ENCODE measurements at regions not wholly inside any gene's neighbourhood (a gene's known extent, or its start where the extent isn't known, plus 50 kb on each side); places are given as distances from the start of the nearest gene placed in this dataset.

DNA sequence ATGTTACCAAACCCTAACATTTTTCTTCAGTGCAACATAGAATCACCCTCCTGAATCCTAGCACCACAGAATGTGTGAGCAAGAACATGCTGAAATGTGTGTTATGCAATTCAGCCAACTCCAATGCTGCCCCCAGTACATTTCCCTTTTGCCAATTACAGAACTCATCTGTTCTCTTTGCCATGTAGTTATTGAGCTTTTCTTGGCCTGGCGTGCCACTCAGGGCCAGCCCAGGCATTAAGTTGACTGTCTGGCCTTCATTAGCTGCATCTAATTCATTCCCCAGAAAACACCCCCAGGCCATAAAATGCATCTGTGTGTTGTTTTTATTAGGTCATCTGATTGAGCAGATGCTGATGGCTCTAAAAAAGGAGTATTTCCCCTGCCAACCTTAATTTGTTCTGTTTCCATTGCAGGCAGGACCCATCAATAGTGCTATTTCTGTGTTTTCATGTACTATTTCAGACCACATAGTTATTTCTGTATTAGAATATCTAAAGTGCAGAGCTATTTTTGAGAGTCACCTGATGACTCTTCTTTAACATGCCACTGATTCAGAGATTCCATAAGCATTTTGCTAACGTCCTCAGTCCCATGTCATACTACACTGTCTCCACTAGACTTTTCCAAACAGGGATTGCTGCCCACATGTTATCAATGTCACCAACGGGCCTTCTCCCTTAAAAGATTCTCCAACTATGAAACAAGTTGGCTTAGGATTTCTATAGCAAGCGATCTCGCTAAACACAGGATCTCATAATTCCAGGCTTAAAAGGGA is 969.7 kb downstream of the CDH11 start:
- Histone ChIP-seq H3K4me3 (replicated peaks; ENCODE audit: insufficient read depth, low read length) (no peak overlapping the region), H3K27ac (replicated peaks) (no peak overlapping the region), H3K27me3 (ENCODE audit: insufficient read depth, poor library complexity, severe bottlenecking) (no peaks in the 10 kb centered on the region)
- TF ChIP-seq GABPA (IDR thresholded peaks at IDR 0.05; ENCODE audit: low read depth) (no peak), POLR2AphosphoS5 (IDR thresholded peaks at IDR 0.05; ENCODE audit: low read depth) (no peak)
- TF ChIP-seq, protein P1, sequence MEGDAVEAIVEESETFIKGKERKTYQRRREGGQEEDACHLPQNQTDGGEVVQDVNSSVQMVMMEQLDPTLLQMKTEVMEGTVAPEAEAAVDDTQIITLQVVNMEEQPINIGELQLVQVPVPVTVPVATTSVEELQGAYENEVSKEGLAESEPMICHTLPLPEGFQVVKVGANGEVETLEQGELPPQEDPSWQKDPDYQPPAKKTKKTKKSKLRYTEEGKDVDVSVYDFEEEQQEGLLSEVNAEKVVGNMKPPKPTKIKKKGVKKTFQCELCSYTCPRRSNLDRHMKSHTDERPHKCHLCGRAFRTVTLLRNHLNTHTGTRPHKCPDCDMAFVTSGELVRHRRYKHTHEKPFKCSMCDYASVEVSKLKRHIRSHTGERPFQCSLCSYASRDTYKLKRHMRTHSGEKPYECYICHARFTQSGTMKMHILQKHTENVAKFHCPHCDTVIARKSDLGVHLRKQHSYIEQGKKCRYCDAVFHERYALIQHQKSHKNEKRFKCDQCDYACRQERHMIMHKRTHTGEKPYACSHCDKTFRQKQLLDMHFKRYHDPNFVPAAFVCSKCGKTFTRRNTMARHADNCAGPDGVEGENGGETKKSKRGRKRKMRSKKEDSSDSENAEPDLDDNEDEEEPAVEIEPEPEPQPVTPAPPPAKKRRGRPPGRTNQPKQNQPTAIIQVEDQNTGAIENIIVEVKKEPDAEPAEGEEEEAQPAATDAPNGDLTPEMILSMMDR (IDR thresholded peaks at IDR 0.05; ENCODE audit: insufficient read depth, low read length) = no peak
- no peak for DNase-seq (ENCODE audit: low read depth in 1 of 2, low spot score in 1 of 2)

DNA sequence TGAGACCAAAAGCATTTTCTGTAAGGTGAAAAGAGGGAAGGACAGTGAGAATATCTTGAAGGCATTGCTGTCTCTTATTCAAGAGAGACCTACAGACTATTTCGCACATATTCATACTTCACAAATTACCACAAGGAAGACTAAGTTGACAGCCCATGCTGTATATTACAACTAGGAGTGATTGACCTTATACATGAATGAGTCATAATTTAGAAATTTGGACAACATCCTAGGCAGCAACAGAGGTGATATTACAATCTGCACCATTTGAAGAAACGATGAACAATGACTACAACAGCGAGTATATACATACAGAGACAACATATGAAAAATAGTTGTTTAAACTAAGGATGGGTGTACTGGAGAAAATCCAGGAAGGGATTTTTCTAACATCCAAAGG is 971.7 kb downstream of the CDH11 start:
- Histone ChIP-seq H3K4me3 (replicated peaks; ENCODE audit: insufficient read depth, low read length) (no peak overlapping the region), H3K27ac (replicated peaks) (no peak overlapping the region)
- TF ChIP-seq, protein P2, sequence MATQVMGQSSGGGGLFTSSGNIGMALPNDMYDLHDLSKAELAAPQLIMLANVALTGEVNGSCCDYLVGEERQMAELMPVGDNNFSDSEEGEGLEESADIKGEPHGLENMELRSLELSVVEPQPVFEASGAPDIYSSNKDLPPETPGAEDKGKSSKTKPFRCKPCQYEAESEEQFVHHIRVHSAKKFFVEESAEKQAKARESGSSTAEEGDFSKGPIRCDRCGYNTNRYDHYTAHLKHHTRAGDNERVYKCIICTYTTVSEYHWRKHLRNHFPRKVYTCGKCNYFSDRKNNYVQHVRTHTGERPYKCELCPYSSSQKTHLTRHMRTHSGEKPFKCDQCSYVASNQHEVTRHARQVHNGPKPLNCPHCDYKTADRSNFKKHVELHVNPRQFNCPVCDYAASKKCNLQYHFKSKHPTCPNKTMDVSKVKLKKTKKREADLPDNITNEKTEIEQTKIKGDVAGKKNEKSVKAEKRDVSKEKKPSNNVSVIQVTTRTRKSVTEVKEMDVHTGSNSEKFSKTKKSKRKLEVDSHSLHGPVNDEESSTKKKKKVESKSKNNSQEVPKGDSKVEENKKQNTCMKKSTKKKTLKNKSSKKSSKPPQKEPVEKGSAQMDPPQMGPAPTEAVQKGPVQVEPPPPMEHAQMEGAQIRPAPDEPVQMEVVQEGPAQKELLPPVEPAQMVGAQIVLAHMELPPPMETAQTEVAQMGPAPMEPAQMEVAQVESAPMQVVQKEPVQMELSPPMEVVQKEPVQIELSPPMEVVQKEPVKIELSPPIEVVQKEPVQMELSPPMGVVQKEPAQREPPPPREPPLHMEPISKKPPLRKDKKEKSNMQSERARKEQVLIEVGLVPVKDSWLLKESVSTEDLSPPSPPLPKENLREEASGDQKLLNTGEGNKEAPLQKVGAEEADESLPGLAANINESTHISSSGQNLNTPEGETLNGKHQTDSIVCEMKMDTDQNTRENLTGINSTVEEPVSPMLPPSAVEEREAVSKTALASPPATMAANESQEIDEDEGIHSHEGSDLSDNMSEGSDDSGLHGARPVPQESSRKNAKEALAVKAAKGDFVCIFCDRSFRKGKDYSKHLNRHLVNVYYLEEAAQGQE (IDR thresholded peaks at IDR 0.05; ENCODE audit: insufficient replicate concordance, low read depth) = no peak
- TF ChIP-seq SPI1 (IDR thresholded peaks at IDR 0.05; ENCODE audit: borderline replicate concordance, low read depth) (no peak), GABPA (IDR thresholded peaks at IDR 0.05; ENCODE audit: low read depth) (no peak), POLR2AphosphoS5 (IDR thresholded peaks at IDR 0.05; ENCODE audit: low read depth) (no peak)
- TF ChIP-seq, protein P1 (IDR thresholded peaks at IDR 0.05; ENCODE audit: insufficient read depth, low read length) = no peak

GRCh38 chr16:64149756-64150155 is 972.1 kb downstream of the CDH11 start:
- Histone ChIP-seq H3K27me3 (ENCODE audit: insufficient read depth, poor library complexity, severe bottlenecking) (no peaks in the 10 kb centered on the region), H3K27ac (replicated peaks) (no peak overlapping the region), H3K4me3 (replicated peaks; ENCODE audit: insufficient read depth, low read length) (no peak overlapping the region)
- no peak for DNase-seq (ENCODE audit: low read depth in 1 of 2, low spot score in 1 of 2)
- TF ChIP-seq POLR2AphosphoS5 (IDR thresholded peaks at IDR 0.05; ENCODE audit: low read depth) (no peak), GABPA (IDR thresholded peaks at IDR 0.05; ENCODE audit: low read depth) (no peak), SPI1 (IDR thresholded peaks at IDR 0.05; ENCODE audit: borderline replicate concordance, low read depth) (no peak)
- TF ChIP-seq, protein P2 (IDR thresholded peaks at IDR 0.05; ENCODE audit: insufficient replicate concordance, low read depth) = no peak
- TF ChIP-seq, protein P1 (IDR thresholded peaks at IDR 0.05; ENCODE audit: insufficient read depth, low read length) = no peak

More for the DNA sequence above, 971.7 kb downstream of the CDH11 start:
- no peaks in the 10 kb centered on the region for H3K27me3 ChIP-seq (ENCODE audit: insufficient read depth, poor library complexity, severe bottlenecking)
- no peak for DNase-seq (ENCODE audit: low read depth in 1 of 2, low spot score in 1 of 2)

Data from HL-60 (cell line).